Stimulated activated CD8-positive, alpha-beta memory T cell treated with anti-CD3 and anti-CD28 coated beads, Interleukin-7, amount 100 ng/mL, for 1 hour (primary cell): ENCODE measurements at regions not wholly inside any gene's neighbourhood (a gene's known extent, or its start where the extent isn't known, plus 50 kb on each side); places are given as distances from the start of the nearest gene placed in this dataset.
"Not testable (repeated sequence)": the region's sequence is repeated elsewhere in the genome, so short reads cannot be mapped to it uniquely, and the experiment has no call there.

ENCODE experiments used
- DNase-seq, 2 donors: peaks; one replicate each; pipeline ENCODE4 v3.0.0-alpha.2; 2020; ENCODE audit warnings: low read depth in 2 of 2

GRCh38 chr2:128646091-128646490 lies 327.4 kb upstream of the HS6ST1 start:
- no peak for DNase-seq

- DNase-seq = no peak
Observed at GRCh38 chr2:128646691-128647090, 328.0 kb upstream of the HS6ST1 start.

- no peak for DNase-seq
Observed at GRCh38 chr2:128651000-128651399, 332.3 kb upstream of the HS6ST1 start.

- no peak for DNase-seq
Observed at GRCh38 chr2:128654408-128654807, 335.7 kb upstream of the HS6ST1 start.

GRCh38 chr2:128660836-128661235 lies 342.2 kb upstream of the HS6ST1 start:
- DNase-seq = no peak

GRCh38 chr2:128661311-128661710 lies 342.6 kb upstream of the HS6ST1 start:
- DNase-seq = no peak

- DNase-seq = no peak
Observed at GRCh38 chr2:128662051-128662471, 343.4 kb upstream of the HS6ST1 start.

- DNase-seq = no peak
Observed at GRCh38 chr2:128663371-128664050, 344.8 kb upstream of the HS6ST1 start.

GRCh38 chr2:128664499-128664971 lies 345.9 kb upstream of the HS6ST1 start:
- no peak for DNase-seq

DNA sequence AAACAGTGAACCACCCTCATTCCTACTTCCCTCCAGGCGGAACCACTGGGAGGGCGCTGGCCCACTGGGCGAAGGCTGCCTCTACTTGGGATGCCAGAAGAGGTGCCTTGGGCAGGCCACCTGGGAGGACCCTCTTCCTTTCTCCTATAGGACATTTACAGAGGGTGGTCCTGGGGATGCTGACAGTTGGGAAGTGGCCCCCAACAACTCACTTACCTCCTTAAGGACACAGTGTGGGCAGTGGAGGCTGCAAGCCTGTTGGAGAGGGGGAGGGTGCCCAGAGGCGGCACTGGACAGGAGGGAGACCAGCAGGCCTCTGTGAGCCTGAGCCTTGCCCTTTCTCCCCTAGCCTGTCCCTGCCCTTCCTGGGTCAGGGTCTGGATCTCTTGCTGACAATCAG lies 346.4 kb upstream of the HS6ST1 start:
- no peak for DNase-seq

GRCh38 chr2:128666596-128666995 lies 347.9 kb upstream of the HS6ST1 start:
- DNase-seq = no peak

DNA sequence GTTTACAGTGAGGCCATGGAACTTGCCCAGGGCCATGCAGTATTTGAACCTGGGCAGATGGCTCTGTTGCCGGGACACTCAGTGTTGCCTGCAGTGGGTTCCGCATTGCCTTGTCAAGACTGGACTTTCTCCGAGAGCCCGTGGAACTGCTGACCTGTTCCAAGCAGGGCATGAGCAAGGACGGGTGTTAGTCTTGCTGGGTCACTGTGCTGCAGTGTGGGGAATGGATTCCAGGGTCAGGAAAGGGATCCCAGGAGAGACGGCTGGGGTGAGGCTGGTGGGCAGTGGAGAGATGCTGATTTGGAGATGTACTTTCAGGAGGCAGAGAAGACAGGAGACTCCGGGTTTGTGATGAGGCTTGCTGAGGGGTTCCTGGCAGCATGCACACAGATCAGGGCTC lies 348.7 kb upstream of the HS6ST1 start:
- no peak for DNase-seq

- no peak for DNase-seq
Observed at GRCh38 chr2:128668946-128669345, 350.3 kb upstream of the HS6ST1 start.

- DNase-seq = no peak
Observed at GRCh38 chr2:128670066-128670465, 351.4 kb upstream of the HS6ST1 start.

DNA sequence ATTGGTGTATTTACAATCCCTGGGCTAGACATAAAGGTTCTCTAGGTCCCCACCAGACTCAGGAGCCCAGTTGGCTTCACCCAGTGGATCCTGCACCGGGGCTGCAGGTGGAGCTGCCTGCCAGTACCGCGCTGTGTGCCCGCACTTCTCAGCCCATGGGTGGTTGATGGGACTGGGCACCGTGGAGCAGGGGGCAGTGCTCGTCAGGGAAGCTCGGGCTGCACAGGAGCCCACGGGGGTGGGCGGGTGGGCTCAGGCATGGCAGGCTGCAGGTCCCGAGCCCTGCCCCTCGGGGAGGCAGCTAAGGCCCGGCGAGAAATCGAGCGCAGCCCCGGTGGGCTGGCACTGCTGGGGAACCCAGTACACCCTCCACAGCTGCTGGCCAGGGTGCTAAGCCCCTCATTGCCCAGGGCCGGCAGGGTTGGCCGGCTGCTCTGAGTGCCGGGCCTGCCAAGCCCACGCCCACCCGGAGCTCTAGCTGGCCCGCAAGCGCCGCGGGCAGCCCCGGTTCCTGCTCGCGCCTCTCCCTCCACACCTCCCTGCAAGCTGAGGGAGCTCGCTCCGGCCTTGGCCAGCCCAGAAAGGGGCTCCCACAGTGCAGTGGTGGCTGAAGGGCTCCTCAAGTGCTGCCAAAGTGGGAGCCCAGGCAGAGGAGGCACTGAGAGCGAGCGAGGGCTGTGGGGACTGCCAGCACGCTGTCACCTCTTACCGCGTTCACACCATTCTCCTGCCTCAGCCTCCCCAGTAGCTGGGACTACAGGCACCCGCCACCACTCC lies 353.5 kb upstream of the HS6ST1 start:
- DNase-seq = not testable (repeated sequence)

- not testable (repeated sequence) for DNase-seq
Observed at GRCh38 chr2:128679680-128680079, 361.0 kb upstream of the HS6ST1 start.

DNA sequence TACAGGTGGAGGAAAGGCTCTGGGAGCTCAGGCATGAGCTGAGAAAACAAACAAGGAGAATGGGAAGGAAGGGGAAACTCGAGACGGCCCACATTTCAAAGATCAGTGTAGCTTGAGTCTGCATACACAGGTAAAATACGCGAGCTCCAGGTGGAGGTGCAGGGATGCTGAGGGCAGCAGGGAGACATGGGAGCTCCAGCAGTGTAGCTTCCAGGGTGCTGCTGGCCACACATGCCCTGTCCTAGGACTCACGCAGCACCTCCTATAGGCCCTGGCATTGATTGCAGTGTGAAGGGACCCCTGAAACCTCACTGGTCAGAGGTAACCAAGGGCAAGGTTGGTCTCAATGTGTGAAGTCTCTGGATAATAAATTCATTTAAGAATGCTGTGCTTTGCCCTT lies 362.8 kb upstream of the HS6ST1 start:
- DNase-seq = no peak

DNA sequence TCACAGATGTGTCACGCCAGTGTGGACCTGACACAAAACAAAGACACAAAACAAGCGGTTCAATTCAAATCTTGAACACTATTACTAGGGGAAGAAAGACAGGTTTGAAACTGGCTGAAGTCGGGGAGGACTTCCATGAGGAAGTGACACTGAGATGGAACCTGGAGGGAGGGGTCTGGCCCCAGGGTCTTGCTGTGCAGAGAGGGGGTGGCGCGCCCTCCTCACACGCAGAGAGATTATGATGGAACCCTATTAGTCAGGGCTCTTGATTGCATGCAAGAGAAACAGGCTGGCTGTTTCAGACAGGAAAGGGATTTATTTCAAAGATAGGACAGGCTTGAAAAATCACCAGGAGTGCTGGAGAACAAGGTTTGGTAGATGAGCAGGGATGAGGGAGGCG lies 363.6 kb upstream of the HS6ST1 start:
- DNase-seq = no peak

GRCh38 chr2:128682729-128683284 lies 364.1 kb upstream of the HS6ST1 start:
- no peak for DNase-seq

- DNase-seq = no peak
Observed at GRCh38 chr2:128684523-128684922, 365.9 kb upstream of the HS6ST1 start.

DNA sequence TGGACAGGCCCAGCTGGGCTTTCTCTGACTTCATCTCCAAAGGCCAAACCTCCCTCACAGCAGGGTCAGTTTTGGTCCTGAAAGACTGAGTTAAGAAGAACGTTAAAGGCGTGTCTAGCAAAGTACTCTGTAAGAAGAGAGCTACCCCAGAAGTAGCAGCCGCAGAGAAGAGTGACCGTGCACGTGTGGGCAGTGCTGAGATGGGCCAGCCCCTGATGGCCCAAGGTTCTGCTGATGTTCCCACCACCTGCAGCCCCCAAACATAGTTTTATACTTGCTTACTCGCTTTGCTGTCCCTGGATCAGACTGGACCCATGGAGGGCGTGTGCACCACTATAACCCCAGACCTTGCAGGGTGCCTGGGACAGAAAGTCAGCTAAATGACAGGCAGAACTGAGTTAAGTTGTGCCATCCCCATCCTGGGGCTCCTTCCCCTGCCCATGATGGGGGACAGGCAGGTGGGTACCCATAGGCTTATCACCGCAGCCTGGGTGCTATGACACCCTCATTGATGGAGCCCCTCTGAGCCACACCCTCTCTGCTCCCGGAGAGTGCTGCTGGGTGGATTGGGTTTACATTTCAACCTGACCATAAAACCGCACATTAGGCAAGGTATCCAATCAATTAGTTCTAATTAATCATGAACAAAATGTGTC lies 367.3 kb upstream of the HS6ST1 start:
- DNase-seq = no peak

GRCh38 chr2:128686497-128686859 lies 367.8 kb upstream of the HS6ST1 start:
- no peak for DNase-seq
